ENCODE measurements at regions not wholly inside any gene's neighbourhood (a gene's known extent, or its start where the extent isn't known, plus 50 kb on each side); places are given as distances from the start of the nearest gene placed in this dataset.

- no peaks in the 10 kb centered on the region for H4K20me1 ChIP-seq (ENCODE audit: control insufficient read depth, insufficient read depth, low read length, poor library complexity, severe bottlenecking)
- DNase-seq: no peak
- no peak overlapping the region for H3K27ac ChIP-seq (ENCODE audit: low read length in 2 of 2)
- 93% methylated on average over 2 of the region's 10 CpGs for WGBS (ENCODE audit: insufficient coverage)
- no peaks in the 10 kb centered on the region for H3K9me3 Mint-ChIP-seq (ENCODE audit: insufficient read depth)
- no peaks in the 10 kb centered on the region for H3K4me1 Mint-ChIP-seq
- H3K4me3 ChIP-seq (ENCODE audit: control extremely low read depth in 1 of 5, extremely low read depth in 1 of 5, insufficient read depth in 1 of 5, low read depth in 2 of 5, low read length in 4 of 5): no peak overlapping the region
- H3K9me3 ChIP-seq (ENCODE audit: control extremely low read depth in 1 of 3, control insufficient read depth in 2 of 3, insufficient read depth in 1 of 3, low read length in 2 of 3): no peaks in the 10 kb centered on the region
- no peaks in the 10 kb centered on the region for H3K27me3 ChIP-seq (replicated peaks in 1 of 4; ENCODE audit: control extremely low read depth in 1 of 4, control insufficient read depth in 3 of 4, insufficient read depth in 4 of 4, low read length in 3 of 4)
- no peak overlapping the region for H3K4me2 ChIP-seq (replicated peaks; ENCODE audit: low read depth, low read length, poor library complexity, severe bottlenecking)
- ATAC-seq (ENCODE audit: low read depth): no peak
- no peak overlapping the region for H3K4me3 Mint-ChIP-seq
- H3K36me3 ChIP-seq (replicated peaks in 1 of 2; ENCODE audit: control extremely low read depth in 1 of 2, control insufficient read depth in 1 of 2, extremely low read depth in 1 of 2, insufficient read depth in 2 of 2, low read length in 1 of 2): no peaks in the 10 kb centered on the region
- CTCF ChIA-PET: no interaction called here
- no peak overlapping the region for H3K9ac ChIP-seq (ENCODE audit: low read length)
- H3K4me1 ChIP-seq (ENCODE audit: control insufficient read depth in 2 of 2, insufficient read depth in 2 of 2, low read length in 2 of 2): no peaks in the 10 kb centered on the region
- H3K79me2 ChIP-seq (ENCODE audit: control insufficient read depth, insufficient read depth, low read length): no peaks in the 10 kb centered on the region
- H2AFZ ChIP-seq (ENCODE audit: insufficient read depth, low read depth, low read length, poor library complexity, severe bottlenecking): no peak overlapping the region
- peaks cover 3% of the 10 kb centered on the region for H3K27me3 Mint-ChIP-seq
- no peak for TF ChIP-seq EZH2 (IDR thresholded peaks at IDR 0.05; ENCODE audit: borderline replicate concordance, insufficient read depth, low read depth, low read length, poor library complexity, severe bottlenecking)
- no peak for TF ChIP-seq CTCF (IDR thresholded peaks at IDR 0.05)
- intact Hi-C loops (cut with micrococcal nuclease): no loop called here
- POLR2A ChIA-PET: no interaction called here
- H3K27ac Mint-ChIP-seq: no peak overlapping the region
These were observed 522.6 kb upstream of the AMELY start for GRCh38 chrY:7433817-7434809.

- Mint-ChIP-seq H3K9me3 (ENCODE audit: insufficient read depth) (no peaks in the 10 kb centered on the region), H3K27me3 (no peaks in the 10 kb centered on the region), H3K4me3 (no peak overlapping the region), H3K4me1 (no peaks in the 10 kb centered on the region), H3K27ac (no peak overlapping the region)
- H3K9me3 ChIP-seq (ENCODE audit: control extremely low read depth in 1 of 3, control insufficient read depth in 2 of 3, insufficient read depth in 1 of 3, low read length in 2 of 3): no peaks in the 10 kb centered on the region
- H3K4me2 ChIP-seq (replicated peaks; ENCODE audit: low read depth, low read length, poor library complexity, severe bottlenecking): no peak overlapping the region
- ChIA-PET CTCF (no interaction called here), POLR2A (no interaction called here)
- H2AFZ ChIP-seq (ENCODE audit: insufficient read depth, low read depth, low read length, poor library complexity, severe bottlenecking): no peak overlapping the region
- intact Hi-C loops (cut with micrococcal nuclease): no loop called here
- H3K9ac ChIP-seq (ENCODE audit: low read length): no peak overlapping the region
- H4K20me1 ChIP-seq (ENCODE audit: control insufficient read depth, insufficient read depth, low read length, poor library complexity, severe bottlenecking): no peaks in the 10 kb centered on the region
- H3K27ac ChIP-seq (ENCODE audit: low read length in 2 of 2): no peak overlapping the region
- no peak overlapping the region for H3K4me3 ChIP-seq (ENCODE audit: control extremely low read depth in 1 of 5, extremely low read depth in 1 of 5, insufficient read depth in 1 of 5, low read depth in 2 of 5, low read length in 4 of 5)
- H3K4me1 ChIP-seq (ENCODE audit: control insufficient read depth in 2 of 2, insufficient read depth in 2 of 2, low read length in 2 of 2): no peaks in the 10 kb centered on the region
- WGBS (ENCODE audit: insufficient coverage): no CpG with 5 or more reads among the region's 3 CpGs
- ATAC-seq (ENCODE audit: low read depth) (no peak), DNase-seq (no peak)
- no peaks in the 10 kb centered on the region for H3K27me3 ChIP-seq (replicated peaks in 1 of 4; ENCODE audit: control extremely low read depth in 1 of 4, control insufficient read depth in 3 of 4, insufficient read depth in 4 of 4, low read length in 3 of 4)
- no peaks in the 10 kb centered on the region for H3K36me3 ChIP-seq (replicated peaks in 1 of 2; ENCODE audit: control extremely low read depth in 1 of 2, control insufficient read depth in 1 of 2, extremely low read depth in 1 of 2, insufficient read depth in 2 of 2, low read length in 1 of 2)
- TF ChIP-seq EZH2 (IDR thresholded peaks at IDR 0.05; ENCODE audit: borderline replicate concordance, insufficient read depth, low read depth, low read length, poor library complexity, severe bottlenecking): no peak
- TF ChIP-seq CTCF (IDR thresholded peaks at IDR 0.05): no peak
- no peaks in the 10 kb centered on the region for H3K79me2 ChIP-seq (ENCODE audit: control insufficient read depth, insufficient read depth, low read length)
These were observed 507.6 kb upstream of the AMELY start for GRCh38 chrY:7419165-7419564.

Data from B cell (primary cell).